HL-60 (cell line): ENCODE measurements at regions not wholly inside any gene's neighbourhood (a gene's known extent, or its start where the extent isn't known, plus 50 kb on each side); places are given as distances from the start of the nearest gene placed in this dataset.

Experiments
- DNase-seq, 2 experiments: peaks; one replicate each; pipeline ENCODE4 v3.0.0-alpha.2; 2010 to 2020; ENCODE audit warnings: low read depth in 1 of 2, low spot score in 1 of 2
- H3K27ac ChIP-seq: fragments of 250-450 bp; sonication (Bioruptor Pico); replicated peaks from 2 replicates; pipeline ENCODE4 v1.5.1; 2020; ENCODE audit warnings: mild to moderate bottlenecking, moderate library complexity
- H3K27me3 ChIP-seq: fragments of 250-450 bp; sonication (Bioruptor Pico); 2 replicates; pipeline ENCODE4 v1.5.1; 2021; ENCODE audit warnings: mild to moderate bottlenecking, moderate library complexity; ENCODE audit not compliant: insufficient read depth, poor library complexity, severe bottlenecking
- H3K4me3 ChIP-seq: replicated peaks from 2 replicates; pipeline ENCODE4 v1.5.1; 2011; ENCODE audit warnings: mild to moderate bottlenecking, control low read depth, low read length; ENCODE audit not compliant: insufficient read depth
- CTCF ChIP-seq: IDR thresholded peaks from one replicate; pipeline ENCODE4 v1.5.1; 2011; ENCODE audit warnings: low read length, control low read depth, inconsistent platforms; ENCODE audit not compliant: insufficient read depth
- GABPA ChIP-seq: IDR thresholded peaks from 2 replicates; pipeline ENCODE4 v1.6.1; 2012; ENCODE audit warnings: low read depth
- POLR2AphosphoS5 ChIP-seq: IDR thresholded peaks from 2 replicates; pipeline ENCODE4 v1.6.1; 2012; ENCODE audit warnings: low read depth
- REST ChIP-seq: IDR thresholded peaks from 2 replicates; pipeline ENCODE4 v1.6.1; 2012; ENCODE audit warnings: low read depth; ENCODE audit not compliant: insufficient replicate concordance
- SPI1 ChIP-seq: IDR thresholded peaks from 2 replicates; pipeline ENCODE4 v1.6.1; 2012; ENCODE audit warnings: low read depth, mild to moderate bottlenecking, borderline replicate concordance

- no peak overlapping the region for H3K4me3 ChIP-seq
- TF ChIP-seq SPI1: no peak
- TF ChIP-seq POLR2AphosphoS5: no peak
- TF ChIP-seq GABPA: no peak
- no peak for TF ChIP-seq CTCF
- no peak for TF ChIP-seq REST
- H3K27me3 ChIP-seq: peaks cover 3% of the 10 kb centered on the region
These were observed 67.4 kb upstream of the EDNRB start for GRCh38 chr13:77985866-77986636.

GRCh38 chr13:77981281-77981881 is 62.8 kb upstream of the EDNRB start:
- no peak overlapping the region for H3K4me3 ChIP-seq
- no peak overlapping the region for H3K27ac ChIP-seq
- DNase-seq: no peak
- no peak for TF ChIP-seq GABPA
- TF ChIP-seq POLR2AphosphoS5: no peak
- TF ChIP-seq REST: no peak
- TF ChIP-seq SPI1: no peak
- TF ChIP-seq CTCF: no peak
- no peaks in the 10 kb centered on the region for H3K27me3 ChIP-seq

More at GRCh38 chr13:77985866-77986636, 67.4 kb upstream of the EDNRB start:
- no peak for DNase-seq
- H3K27ac ChIP-seq: no peak overlapping the region

- no peak overlapping the region for H3K4me3 ChIP-seq
- TF ChIP-seq GABPA (no peak), CTCF (no peak), REST (no peak), POLR2AphosphoS5 (no peak), SPI1 (no peak)
- H3K27me3 ChIP-seq: no peaks in the 10 kb centered on the region
- no peak for DNase-seq
- H3K27ac ChIP-seq: no peak overlapping the region
These were observed 62.0 kb upstream of the EDNRB start for GRCh38 chr13:77980592-77980991.
